Activated B cell treated with CpG ODN at 0.5 μM for 24 hours (primary cell): ENCODE measurements at regions not wholly inside any gene's neighbourhood (a gene's known extent, or its start where the extent isn't known, plus 50 kb on each side); places are given as distances from the start of the nearest gene placed in this dataset.

ENCODE experiments used
- ATAC-seq: fragments of 200-7000 bp; cut with Tn5 transposase; one replicate; pipeline ENCODE4 v1.10.0; 2021; ENCODE audit warnings: low read depth, mild to moderate bottlenecking, moderate library complexity
- CTCF ChIA-PET: fragments of 350-600 bp; sonication (Branson Sonifier 250); formaldehyde crosslinking; loops from one replicate; lab custom pipeline; 2021; ENCODE audit warnings: antibody characterized with exemption; lab: Charles Lee
- POLR2A ChIA-PET: fragments of 350-600 bp; sonication (Branson Sonifier 250); formaldehyde crosslinking; loops from one replicate; lab custom pipeline; 2021; ENCODE audit warnings: antibody characterized with exemption; lab: Charles Lee
- DNase-seq: peaks from one replicate; pipeline ENCODE4 v3.0.0; 2022
- H3K27ac Mint-ChIP-seq: one replicate; pipeline ENCODE4 v1.8.0; 2020; ENCODE audit warnings: mixed read lengths
- H3K27me3 Mint-ChIP-seq: one replicate; pipeline ENCODE4 v1.8.0; 2021; ENCODE audit warnings: mixed read lengths
- H3K36me3 Mint-ChIP-seq: one replicate; pipeline ENCODE4 v1.8.0; 2021; ENCODE audit warnings: low read depth, mixed read lengths
- H3K4me1 Mint-ChIP-seq: one replicate; pipeline ENCODE4 v1.8.0; 2021; ENCODE audit warnings: mixed read lengths
- H3K4me3 Mint-ChIP-seq: one replicate; pipeline ENCODE4 v1.8.0; 2020; ENCODE audit warnings: mild to moderate bottlenecking, mixed read lengths
- H3K9me3 Mint-ChIP-seq: one replicate; pipeline ENCODE4 v1.8.0; 2020; ENCODE audit warnings: mixed read lengths
- CTCF ChIP-seq: fragments of 200-600 bp; IDR thresholded peaks from one replicate; pipeline ENCODE4 v1.8.0; 2022; ENCODE audit warnings: antibody characterized with exemption, mild to moderate bottlenecking
- intact Hi-C: fragments of 100-400 bp; cut with micrococcal nuclease; formaldehyde crosslinking; loops from one replicate; pipeline ENCODE4 v1.15.1; 2024

- CTCF ChIA-PET = interaction anchor here (1.0 kb wide), 1 partner anchor 335 kb away, joined by 3 read pairs; no protein-coding TSS in a partner anchor
- intact Hi-C loops = no loop called here
- H3K27me3 Mint-ChIP-seq = peaks cover 8% of the 10 kb centered on the region
These were observed 347.4 kb downstream of the RPS24 start for GRCh38 chr10:78381107-78381506.

GRCh38 chr10:78382047-78382446 lies 348.4 kb downstream of the RPS24 start:
- ATAC-seq = no peak
- no peaks in the 10 kb centered on the region for H3K36me3 Mint-ChIP-seq
- CTCF ChIA-PET = no interaction called here
- POLR2A ChIA-PET = no interaction called here
- no peak overlapping the region for H3K4me3 Mint-ChIP-seq
- intact Hi-C loops = no loop called here
- no peaks in the 10 kb centered on the region for H3K4me1 Mint-ChIP-seq
- no peaks in the 10 kb centered on the region for H3K9me3 Mint-ChIP-seq
- no peak for TF ChIP-seq CTCF
- no peak overlapping the region for H3K27ac Mint-ChIP-seq
- peaks cover 8% of the 10 kb centered on the region for H3K27me3 Mint-ChIP-seq
- no peak for DNase-seq

More at GRCh38 chr10:78381107-78381506, 347.4 kb downstream of the RPS24 start:
- TF ChIP-seq CTCF = no peak
- POLR2A ChIA-PET = no interaction called here
- Mint-ChIP-seq H3K9me3 (no peaks in the 10 kb centered on the region), H3K4me3 (no peak overlapping the region), H3K27ac (no peak overlapping the region), H3K36me3 (no peaks in the 10 kb centered on the region), H3K4me1 (no peaks in the 10 kb centered on the region)
- no peak for DNase-seq
- no peak for ATAC-seq

GRCh38 chr10:78382772-78383171 lies 349.1 kb downstream of the RPS24 start:
- ATAC-seq (no peak), DNase-seq (no peak)
- H3K4me1 Mint-ChIP-seq = no peaks in the 10 kb centered on the region
- no peaks in the 10 kb centered on the region for H3K36me3 Mint-ChIP-seq
- H3K9me3 Mint-ChIP-seq = no peaks in the 10 kb centered on the region
- H3K27me3 Mint-ChIP-seq = peaks cover 11% of the 10 kb centered on the region
- ChIA-PET CTCF (no interaction called here), POLR2A (no interaction called here)
- H3K27ac Mint-ChIP-seq = no peak overlapping the region
- no peak for TF ChIP-seq CTCF
- no peak overlapping the region for H3K4me3 Mint-ChIP-seq
- intact Hi-C loops = no loop called here

GRCh38 chr10:78383378-78384048 lies 349.9 kb downstream of the RPS24 start:
- intact Hi-C loops = no loop called here

GRCh38 chr10:78384049-78384431 lies 350.4 kb downstream of the RPS24 start:
- no peaks in the 10 kb centered on the region for H3K9me3 Mint-ChIP-seq
- POLR2A ChIA-PET = no interaction called here
- TF ChIP-seq CTCF = no peak
- CTCF ChIA-PET = no interaction called here
- no peak overlapping the region for H3K4me3 Mint-ChIP-seq
- DNase-seq (no peak), ATAC-seq (no peak)
- H3K27ac Mint-ChIP-seq = no peak overlapping the region
- no peaks in the 10 kb centered on the region for H3K36me3 Mint-ChIP-seq
- H3K4me1 Mint-ChIP-seq = no peaks in the 10 kb centered on the region
- intact Hi-C loops = no loop called here
- peaks cover 16% of the 10 kb centered on the region for H3K27me3 Mint-ChIP-seq

More at GRCh38 chr10:78383378-78384048, 349.9 kb downstream of the RPS24 start:
- no peaks in the 10 kb centered on the region for H3K4me1 Mint-ChIP-seq
- DNase-seq = no peak
- H3K27me3 Mint-ChIP-seq = peaks cover 14% of the 10 kb centered on the region
- H3K4me3 Mint-ChIP-seq = no peak overlapping the region
- no peaks in the 10 kb centered on the region for H3K36me3 Mint-ChIP-seq
- no peaks in the 10 kb centered on the region for H3K9me3 Mint-ChIP-seq
- no peak for TF ChIP-seq CTCF
- ChIA-PET POLR2A (no interaction called here), CTCF (no interaction called here)
- H3K27ac Mint-ChIP-seq = no peak overlapping the region
- ATAC-seq = no peak
